CD8-positive, alpha-beta memory T cell (primary cell): ENCODE measurements at regions not wholly inside any gene's neighbourhood (a gene's known extent, or its start where the extent isn't known, plus 50 kb on each side); places are given as distances from the start of the nearest gene placed in this dataset.

ENCODE experiments used
- CTCF ChIA-PET: fragments of 350-600 bp; sonication (Branson Sonifier 250); formaldehyde crosslinking; loops from one replicate; lab custom pipeline; 2021; ENCODE audit warnings: antibody characterized with exemption; lab: Charles Lee
- POLR2A ChIA-PET: fragments of 350-600 bp; sonication (Branson Sonifier 250); formaldehyde crosslinking; loops from one replicate; lab custom pipeline; 2021; ENCODE audit warnings: antibody characterized with exemption; lab: Charles Lee
- DNase-seq, 5 donors: peaks; one replicate each; pipeline versions ENCODE4 v3.0.0 to v3.0.0-alpha.2; 2020 to 2022; ENCODE audit warnings: mixed read lengths in 1 of 5
- H3K27ac ChIP-seq: one replicate; pipeline ENCODE4 v1.7.0; 2013; ENCODE audit warnings: low read depth, mild to moderate bottlenecking, low read length, moderate library complexity
- H3K27me3 ChIP-seq: 2 replicates; pipeline ENCODE4 v1.7.0; 2013; ENCODE audit warnings: low read length, mild to moderate bottlenecking; ENCODE audit not compliant: insufficient read depth, poor library complexity, severe bottlenecking
- H3K36me3 ChIP-seq: 2 replicates; pipeline ENCODE4 v1.7.0; 2013; ENCODE audit warnings: mild to moderate bottlenecking, low read length, moderate library complexity; ENCODE audit not compliant: insufficient read depth
- H3K4me1 ChIP-seq: 2 replicates; pipeline ENCODE4 v1.7.0; 2013; ENCODE audit warnings: mild to moderate bottlenecking, low read length, moderate library complexity; ENCODE audit not compliant: insufficient read depth
- H3K4me3 ChIP-seq: 2 replicates; pipeline ENCODE4 v1.7.0; 2013; ENCODE audit warnings: mild to moderate bottlenecking, low read length
- H3K9me3 ChIP-seq: 2 replicates; pipeline ENCODE4 v1.7.0; 2013; ENCODE audit warnings: mild to moderate bottlenecking, low read length
- H3K27ac Mint-ChIP-seq, 8 donors: one replicate each; pipeline ENCODE4 v1.8.0; 2020 to 2021; ENCODE audit warnings: mixed read lengths in 8 of 8, mild to moderate bottlenecking in 6 of 8, inconsistent platforms in 3 of 8, moderate library complexity in 3 of 8
- H3K27me3 Mint-ChIP-seq, 2 donors: one replicate each; pipeline ENCODE4 v1.8.0; 2020 to 2021; ENCODE audit warnings: mixed read lengths in 2 of 2, mild to moderate bottlenecking in 1 of 2, moderate library complexity in 1 of 2
- H3K36me3 Mint-ChIP-seq, 3 donors: one replicate each; pipeline ENCODE4 v1.8.0; 2020 to 2021; ENCODE audit warnings: mixed read lengths in 3 of 3, inconsistent platforms in 1 of 3, mild to moderate bottlenecking in 1 of 3
- H3K4me1 Mint-ChIP-seq, 3 donors: one replicate each; pipeline ENCODE4 v1.8.0; 2020 to 2021; ENCODE audit warnings: mixed read lengths in 3 of 3, inconsistent platforms in 1 of 3, mild to moderate bottlenecking in 1 of 3
- H3K4me3 Mint-ChIP-seq, 7 donors: one replicate each; pipeline ENCODE4 v1.8.0; 2020 to 2021; ENCODE audit warnings: mixed read lengths in 7 of 7, mild to moderate bottlenecking in 6 of 7, moderate library complexity in 4 of 7, inconsistent platforms in 2 of 7
- H3K9me3 Mint-ChIP-seq, 5 donors: one replicate each; pipeline ENCODE4 v1.8.0; 2020 to 2022; ENCODE audit warnings: mixed read lengths in 5 of 5, mild to moderate bottlenecking in 3 of 5, moderate library complexity in 2 of 5, inconsistent platforms in 1 of 5

DNA sequence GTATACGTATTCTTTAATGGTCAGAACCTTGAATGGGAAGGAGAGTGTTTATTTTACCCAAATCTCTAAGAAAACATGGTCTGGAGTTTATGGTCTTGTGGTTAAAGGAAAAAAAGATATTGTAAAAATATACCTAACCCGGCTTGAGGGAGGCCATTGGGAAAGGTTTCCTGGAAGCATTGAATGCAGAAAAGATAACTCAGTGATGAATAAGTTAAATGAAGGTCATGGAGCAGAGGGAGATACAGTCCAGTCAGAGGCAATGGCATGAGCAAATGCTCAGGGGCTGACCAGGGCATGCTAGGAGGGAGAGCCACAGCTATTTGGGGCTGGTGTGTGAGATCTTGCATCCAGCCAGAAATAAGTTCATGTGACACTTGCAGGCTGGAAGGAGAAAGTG is 430.4 kb upstream of the CDH5 start:
- Mint-ChIP-seq H3K9me3 (peaks cover 0 to 16% (median 7%) of the 10 kb centered on the region in 5 donors), H3K27me3 (peaks cover 0 to 1% of the 10 kb centered on the region in 2 donors), H3K27ac (no peak overlapping the region), H3K4me3 (no peak overlapping the region), H3K4me1 (no peaks in the 10 kb centered on the region), H3K36me3 (no peaks in the 10 kb centered on the region)
- Histone ChIP-seq H3K27ac (no peak overlapping the region), H3K4me1 (no peaks in the 10 kb centered on the region), H3K27me3 (no peaks in the 10 kb centered on the region), H3K9me3 (no peaks in the 10 kb centered on the region), H3K36me3 (no peaks in the 10 kb centered on the region), H3K4me3 (no peak overlapping the region)
- POLR2A ChIA-PET = no interaction called here
- CTCF ChIA-PET = no interaction called here
- no peak for DNase-seq

DNA sequence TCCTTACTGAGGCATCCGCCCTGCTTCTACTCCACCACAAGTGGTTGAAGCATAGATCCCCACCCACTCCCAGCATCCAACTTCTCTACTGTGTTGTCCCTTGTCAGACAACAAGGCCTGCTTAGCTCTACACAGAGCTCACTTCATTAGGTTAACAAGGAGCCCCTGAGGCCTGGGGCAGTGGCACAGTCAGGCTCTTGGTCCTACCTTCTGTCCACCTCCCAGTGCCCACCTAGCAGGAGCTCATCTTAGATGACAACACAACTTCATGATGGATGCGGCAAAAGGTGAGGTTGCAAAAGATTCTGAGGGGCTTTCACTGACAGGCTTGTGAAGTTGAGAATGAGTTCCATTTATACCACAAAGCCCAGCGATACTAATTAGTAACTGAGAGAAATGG is 432.0 kb upstream of the CDH5 start:
- no peaks in the 10 kb centered on the region for H3K36me3 ChIP-seq
- H3K27ac Mint-ChIP-seq = no peak overlapping the region
- no peaks in the 10 kb centered on the region for H3K4me1 ChIP-seq
- no peaks in the 10 kb centered on the region for H3K27me3 ChIP-seq
- H3K27ac ChIP-seq = no peak overlapping the region
- H3K4me3 Mint-ChIP-seq = no peak overlapping the region
- no peaks in the 10 kb centered on the region for H3K36me3 Mint-ChIP-seq
- ChIA-PET POLR2A (no interaction called here), CTCF (no interaction called here)
- H3K9me3 ChIP-seq = no peaks in the 10 kb centered on the region
- H3K9me3 Mint-ChIP-seq = peaks cover 3 to 17% (median 10%) of the 10 kb centered on the region in 5 donors
- DNase-seq = no peak
- H3K4me1 Mint-ChIP-seq = no peaks in the 10 kb centered on the region
- no peaks in the 10 kb centered on the region for H3K27me3 Mint-ChIP-seq
- H3K4me3 ChIP-seq = no peak overlapping the region

DNA sequence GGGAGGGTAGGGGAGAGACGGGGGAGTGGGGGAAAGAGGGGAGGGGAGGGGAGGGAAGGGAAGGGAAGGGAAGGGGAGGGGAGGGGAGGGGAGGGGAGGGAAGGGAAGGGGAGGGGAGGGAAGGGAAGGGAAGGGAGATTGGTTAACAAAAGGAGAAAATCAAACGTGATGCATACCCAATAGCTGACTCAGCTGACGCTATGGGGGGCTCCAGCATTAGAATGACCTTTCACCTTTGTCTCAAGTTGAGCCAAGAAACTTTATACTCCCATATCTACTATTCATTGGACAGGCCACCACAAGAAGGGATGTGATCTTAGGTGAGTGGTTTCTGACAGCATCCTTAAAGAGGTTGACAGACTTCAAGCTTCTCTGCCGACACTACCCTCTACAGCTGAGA is 432.8 kb upstream of the CDH5 start:
- Histone ChIP-seq H3K27me3 (no peaks in the 10 kb centered on the region), H3K4me3 (no peak overlapping the region), H3K4me1 (no peaks in the 10 kb centered on the region), H3K9me3 (no peaks in the 10 kb centered on the region), H3K36me3 (no peaks in the 10 kb centered on the region), H3K27ac (no peak overlapping the region)
- ChIA-PET CTCF (no interaction called here), POLR2A (no interaction called here)
- Mint-ChIP-seq H3K4me3 (no peak overlapping the region), H3K36me3 (no peaks in the 10 kb centered on the region), H3K27ac (no peak overlapping the region), H3K9me3 (peaks cover 6 to 15% (median 10%) of the 10 kb centered on the region in 5 donors), H3K4me1 (no peaks in the 10 kb centered on the region), H3K27me3 (peaks cover 0 to 2% of the 10 kb centered on the region in 2 donors)
- DNase-seq = no peak

DNA sequence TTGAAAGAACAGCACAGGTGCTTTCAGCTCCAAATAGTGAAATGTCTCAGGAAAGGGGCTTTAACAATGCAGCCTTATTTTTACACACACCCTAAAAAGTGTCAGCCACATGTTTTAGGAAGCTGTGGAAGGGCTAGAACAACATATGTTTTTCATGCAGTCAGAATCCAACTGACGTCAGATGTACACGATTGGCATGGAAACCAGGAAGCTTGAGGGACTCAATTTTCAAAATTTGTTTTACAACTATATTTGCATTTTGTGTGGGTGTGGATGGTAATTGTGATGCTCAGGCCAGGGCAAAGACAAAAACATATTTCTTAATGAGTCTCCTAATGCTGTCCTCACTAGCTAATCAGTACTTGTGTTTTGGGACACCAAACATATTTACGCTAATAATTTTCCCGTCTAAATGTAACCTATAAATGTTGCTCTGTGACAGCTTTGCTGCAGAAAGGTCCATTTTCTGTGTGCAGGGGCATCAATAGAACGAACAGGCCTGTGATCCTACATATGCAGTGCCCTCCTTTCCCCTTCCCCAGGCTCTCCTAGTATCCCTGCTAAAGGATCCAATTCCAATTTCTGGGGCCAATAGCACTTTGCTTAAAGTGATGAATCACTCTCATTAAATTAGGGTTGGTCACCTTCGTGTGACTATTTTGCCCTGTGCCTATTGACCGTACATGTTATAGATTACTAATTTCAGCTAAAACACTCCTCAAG is 434.0 kb upstream of the CDH5 start:
- Histone ChIP-seq H3K4me3 (no peak overlapping the region), H3K27me3 (no peaks in the 10 kb centered on the region), H3K9me3 (no peaks in the 10 kb centered on the region), H3K27ac (no peak overlapping the region), H3K36me3 (no peaks in the 10 kb centered on the region), H3K4me1 (no peaks in the 10 kb centered on the region)
- Mint-ChIP-seq H3K4me1 (no peaks in the 10 kb centered on the region), H3K9me3 (peaks cover 6 to 20% (median 14%) of the 10 kb centered on the region in 5 donors), H3K36me3 (no peaks in the 10 kb centered on the region), H3K27me3 (peaks cover 0 to 2% of the 10 kb centered on the region in 2 donors), H3K27ac (no peak overlapping the region), H3K4me3 (no peak overlapping the region)
- no peak for DNase-seq
- ChIA-PET POLR2A (no interaction called here), CTCF (no interaction called here)

DNA sequence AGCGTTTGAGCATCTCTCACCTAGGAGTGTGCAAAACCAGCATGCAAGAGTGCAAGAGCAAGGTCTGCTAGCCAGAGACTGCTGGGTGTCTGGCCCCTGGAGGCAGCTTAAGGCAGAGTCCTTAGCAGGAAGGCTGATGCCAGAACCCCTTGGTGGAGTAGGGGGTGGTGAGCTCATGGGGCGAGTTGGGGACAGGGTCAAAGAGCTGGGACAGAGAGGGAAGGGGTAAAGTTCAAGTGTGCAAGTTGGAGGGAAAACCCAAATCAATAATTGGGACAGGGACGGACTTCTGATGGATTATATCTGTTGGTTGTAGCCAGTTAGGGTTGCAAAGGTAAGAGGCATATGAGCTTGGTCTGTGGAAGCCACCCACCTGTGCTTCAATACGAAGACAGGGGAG is 443.6 kb upstream of the CDH5 start:
- ChIA-PET CTCF (no interaction called here), POLR2A (no interaction called here)
- no peaks in the 10 kb centered on the region for H3K27me3 ChIP-seq
- H3K4me1 ChIP-seq = no peaks in the 10 kb centered on the region
- no peaks in the 10 kb centered on the region for H3K9me3 ChIP-seq
- Mint-ChIP-seq H3K4me3 (no peak overlapping the region), H3K4me1 (no peaks in the 10 kb centered on the region), H3K9me3 (peaks cover 0 to 7% (median 0%) of the 10 kb centered on the region in 5 donors), H3K27me3 (peaks cover 1 to 4% of the 10 kb centered on the region in 2 donors), H3K36me3 (no peaks in the 10 kb centered on the region), H3K27ac (no peak overlapping the region)
- H3K36me3 ChIP-seq = no peaks in the 10 kb centered on the region
- DNase-seq = no peak
- H3K27ac ChIP-seq = no peak overlapping the region
- H3K4me3 ChIP-seq = no peak overlapping the region

DNA sequence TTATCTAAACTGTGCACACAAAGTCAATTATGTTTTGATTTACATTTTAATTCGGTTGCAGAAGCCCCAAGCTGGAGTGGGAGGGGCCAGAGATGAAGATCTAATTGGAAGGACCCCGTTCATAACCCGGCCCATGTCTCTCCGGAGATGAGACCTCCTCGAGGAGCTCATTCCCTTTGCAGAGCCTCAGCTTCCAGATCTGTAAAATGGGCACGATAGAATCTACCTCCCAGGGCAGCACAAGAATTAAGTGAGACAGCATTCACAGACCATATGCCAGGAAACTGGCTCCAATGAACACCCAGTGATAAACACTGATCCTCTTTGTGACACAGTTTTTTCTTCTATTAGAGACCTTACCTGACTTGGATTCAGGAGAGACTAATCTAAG is 446.5 kb upstream of the CDH5 start:
- Histone ChIP-seq H3K36me3 (no peaks in the 10 kb centered on the region), H3K27ac (no peak overlapping the region), H3K9me3 (no peaks in the 10 kb centered on the region), H3K27me3 (no peaks in the 10 kb centered on the region), H3K4me1 (no peaks in the 10 kb centered on the region), H3K4me3 (no peak overlapping the region)
- no peaks in the 10 kb centered on the region for H3K36me3 Mint-ChIP-seq
- H3K4me1 Mint-ChIP-seq = no peaks in the 10 kb centered on the region
- peaks cover 3% of the 10 kb centered on the region in 2 donors for H3K27me3 Mint-ChIP-seq
- no peak for DNase-seq
- ChIA-PET CTCF (interaction anchor here (0.7 kb wide), 1 partner anchor 10 kb away, joined by 3 read pairs; no protein-coding TSS in a partner anchor), POLR2A (no interaction called here)
- H3K9me3 Mint-ChIP-seq = peaks cover 0 to 4% (median 3%) of the 10 kb centered on the region in 5 donors
- H3K27ac Mint-ChIP-seq = no peak overlapping the region
- H3K4me3 Mint-ChIP-seq = no peak overlapping the region

DNA sequence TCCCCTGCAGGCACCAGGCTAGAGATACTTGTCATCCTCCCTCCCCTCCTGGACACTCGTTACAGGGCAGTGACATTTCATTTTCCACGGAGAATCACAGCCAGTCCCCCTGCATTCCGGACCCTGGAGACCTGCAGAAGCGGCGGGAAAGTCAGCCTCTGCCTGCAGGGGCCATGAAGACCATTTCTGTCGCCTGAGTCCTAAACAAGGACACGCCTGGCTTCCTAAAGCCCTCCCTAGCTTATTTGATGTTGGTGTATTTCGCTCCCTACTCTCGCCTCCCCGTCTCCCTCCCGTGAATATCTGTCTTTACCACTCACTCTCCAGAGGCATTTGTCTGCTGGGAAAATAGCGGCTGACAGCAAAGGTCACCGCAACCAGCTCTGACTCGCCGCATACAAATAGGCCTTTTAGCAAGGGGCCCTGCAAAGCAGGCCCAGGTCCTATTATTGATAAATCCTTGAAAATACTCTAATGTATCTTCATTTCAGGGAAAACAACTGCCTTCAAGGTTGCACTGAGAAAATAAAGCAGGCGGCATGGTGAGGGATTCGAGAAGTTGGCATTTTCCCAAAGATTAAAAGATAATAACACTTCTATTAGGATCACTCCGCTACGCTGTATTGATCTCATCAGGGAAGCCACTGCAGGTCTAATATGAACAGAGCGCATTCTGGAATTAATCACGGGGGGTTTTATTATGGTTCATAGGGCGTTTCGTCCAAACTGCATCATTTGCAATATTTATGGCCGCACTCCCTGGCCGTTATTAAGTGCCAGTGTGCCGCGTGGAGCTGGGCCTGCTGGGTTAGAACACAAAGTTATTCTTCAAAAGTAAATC is 447.1 kb upstream of the CDH5 start:
- Mint-ChIP-seq H3K4me1 (no peaks in the 10 kb centered on the region), H3K4me3 (no peak overlapping the region), H3K27me3 (peaks cover 3% of the 10 kb centered on the region in 2 donors), H3K36me3 (no peaks in the 10 kb centered on the region), H3K27ac (peak overlapping the region in 1 of 8 donors; percentile 21), H3K9me3 (peaks cover 0 to 4% (median 3%) of the 10 kb centered on the region in 5 donors)
- no peak for DNase-seq
- H3K9me3 ChIP-seq = no peaks in the 10 kb centered on the region
- no peak overlapping the region for H3K4me3 ChIP-seq
- H3K27me3 ChIP-seq = no peaks in the 10 kb centered on the region
- ChIA-PET CTCF (interaction anchor here (0.7 kb wide), 1 partner anchor 10 kb away, joined by 3 read pairs; no protein-coding TSS in a partner anchor), POLR2A (no interaction called here)
- no peak overlapping the region for H3K27ac ChIP-seq
- H3K36me3 ChIP-seq = no peaks in the 10 kb centered on the region
- no peaks in the 10 kb centered on the region for H3K4me1 ChIP-seq

DNA sequence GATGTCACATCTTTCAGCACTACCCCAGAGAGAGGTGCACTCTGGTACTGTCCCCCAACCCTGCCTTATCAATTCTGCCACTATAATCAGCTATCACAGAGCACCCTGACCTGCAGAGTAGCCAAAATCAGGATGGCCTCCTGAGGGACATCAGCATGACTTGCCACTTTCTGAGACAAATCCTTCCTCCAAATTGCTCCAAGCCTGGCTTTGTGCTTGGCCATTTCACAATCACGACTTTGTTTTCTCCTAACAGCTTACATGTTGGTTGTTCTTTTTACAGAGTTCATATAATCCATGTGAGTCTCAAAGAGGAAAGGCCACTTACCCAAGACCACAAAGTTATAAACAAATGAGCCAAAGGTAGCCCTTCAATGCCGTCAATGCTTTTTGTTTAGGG is 449.0 kb upstream of the CDH5 start:
- Mint-ChIP-seq H3K4me3 (no peak overlapping the region), H3K27me3 (peaks cover 1 to 3% of the 10 kb centered on the region in 2 donors), H3K36me3 (no peaks in the 10 kb centered on the region), H3K4me1 (no peaks in the 10 kb centered on the region), H3K27ac (no peak overlapping the region), H3K9me3 (peaks cover 0 to 4% (median 3%) of the 10 kb centered on the region in 5 donors)
- H3K27ac ChIP-seq = no peak overlapping the region
- H3K27me3 ChIP-seq = no peaks in the 10 kb centered on the region
- ChIA-PET POLR2A (no interaction called here), CTCF (no interaction called here)
- H3K4me3 ChIP-seq = no peak overlapping the region
- no peaks in the 10 kb centered on the region for H3K4me1 ChIP-seq
- no peak for DNase-seq
- no peaks in the 10 kb centered on the region for H3K36me3 ChIP-seq
- no peaks in the 10 kb centered on the region for H3K9me3 ChIP-seq
